Epidermal melanocyte (primary cell): ENCODE measurements at regions not wholly inside any gene's neighbourhood (a gene's known extent, or its start where the extent isn't known, plus 50 kb on each side); places are given as distances from the start of the nearest gene placed in this dataset.
"Not testable (repeated sequence)": the region's sequence is repeated elsewhere in the genome, so short reads cannot be mapped to it uniquely, and the experiment has no call there.

Experiments used
- DNase-seq: peaks from one replicate; pipeline ENCODE4 v3.0.0; 2011; ENCODE audit warnings: low spot score; ENCODE audit not compliant: insufficient read length

DNA sequence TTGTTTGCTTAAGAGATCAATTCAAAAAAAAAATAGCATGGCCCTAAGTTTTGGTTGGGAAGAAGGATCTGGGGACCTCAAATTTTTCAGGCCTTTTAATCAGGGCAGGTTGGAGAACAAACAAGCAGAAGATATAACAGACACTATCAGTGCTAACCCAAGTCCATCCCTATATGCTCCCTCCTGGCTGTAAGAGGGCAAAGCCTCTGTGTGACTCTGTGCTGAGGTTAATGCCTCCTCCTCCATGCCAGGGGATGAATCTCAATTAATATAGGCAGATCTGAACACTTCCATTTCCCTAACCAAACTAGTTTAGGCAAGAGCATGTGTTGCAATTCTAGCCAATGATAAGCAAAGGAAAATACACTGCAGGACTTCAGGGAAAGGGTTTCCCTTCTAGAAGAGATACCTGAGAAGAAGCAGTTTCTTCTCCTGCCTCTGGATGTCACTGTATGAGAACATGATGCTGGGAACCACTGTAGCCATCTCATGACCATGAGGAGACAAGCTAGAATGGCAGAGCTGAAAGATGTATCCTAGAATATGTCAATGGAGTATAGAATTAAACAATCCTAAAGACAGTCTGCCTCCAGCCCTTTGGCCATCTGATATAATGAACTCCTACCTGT lies 76.0 kb downstream of the CHD9NB start:
- DNase-seq, result no peak

DNA sequence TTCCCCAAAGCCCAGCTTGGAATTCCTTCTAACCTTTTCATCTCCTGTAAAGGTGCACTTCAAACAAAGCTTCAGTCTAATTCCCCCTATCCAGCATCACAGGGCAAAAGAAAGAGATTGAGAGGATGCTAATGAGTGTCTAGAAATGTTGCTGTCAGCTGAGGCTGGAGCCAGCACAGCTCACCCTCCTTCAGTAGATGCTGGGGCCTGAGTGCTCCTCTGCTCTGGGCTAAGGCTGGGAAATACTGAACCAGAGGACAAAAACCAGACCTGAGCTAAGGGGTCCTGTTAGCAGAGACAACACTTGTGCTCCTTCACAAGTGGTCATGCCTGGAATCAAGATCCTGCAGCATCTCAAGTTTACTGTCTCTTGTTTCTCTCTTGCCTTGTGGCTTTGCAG lies 85.0 kb downstream of the CHD9NB start:
- DNase-seq, result no peak

DNA sequence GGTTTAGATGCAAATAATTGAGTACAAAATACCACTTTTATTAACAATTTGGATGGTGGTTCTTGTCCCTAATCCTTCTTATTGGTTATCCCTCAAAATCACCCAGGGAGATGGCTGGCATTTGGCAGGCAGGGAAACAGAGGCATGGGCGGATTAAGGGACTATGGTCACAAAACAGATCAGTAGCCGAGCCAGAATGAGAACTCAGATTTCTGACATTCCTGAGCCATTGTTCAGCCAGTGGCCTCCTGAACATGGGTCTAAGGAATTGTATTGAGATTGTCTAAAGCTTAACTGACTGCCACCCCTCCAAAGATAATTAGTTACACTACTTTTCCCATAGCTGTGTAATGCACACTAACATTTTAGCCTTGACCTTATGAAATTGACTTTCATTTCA lies 88.4 kb downstream of the CHD9NB start:
- DNase-seq, result no peak

DNA sequence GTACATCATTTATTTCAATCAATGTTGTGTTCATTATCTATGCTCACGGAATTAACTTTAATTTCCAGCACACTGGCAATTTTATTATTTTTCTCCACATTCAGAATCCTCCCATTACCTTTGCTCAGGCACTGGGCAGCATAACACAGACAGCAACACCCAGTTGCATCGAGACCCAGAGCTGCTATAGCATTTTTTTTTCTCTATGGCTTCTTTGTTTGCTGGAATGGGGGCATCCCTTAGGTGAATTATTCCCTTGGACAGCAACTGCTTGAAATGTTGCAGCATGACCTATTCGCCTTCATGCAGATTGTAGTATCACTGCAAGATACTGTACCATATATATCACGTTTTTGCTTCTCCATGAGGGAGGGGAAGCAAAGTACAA lies 88.8 kb downstream of the CHD9NB start:
- DNase-seq, result no peak

DNA sequence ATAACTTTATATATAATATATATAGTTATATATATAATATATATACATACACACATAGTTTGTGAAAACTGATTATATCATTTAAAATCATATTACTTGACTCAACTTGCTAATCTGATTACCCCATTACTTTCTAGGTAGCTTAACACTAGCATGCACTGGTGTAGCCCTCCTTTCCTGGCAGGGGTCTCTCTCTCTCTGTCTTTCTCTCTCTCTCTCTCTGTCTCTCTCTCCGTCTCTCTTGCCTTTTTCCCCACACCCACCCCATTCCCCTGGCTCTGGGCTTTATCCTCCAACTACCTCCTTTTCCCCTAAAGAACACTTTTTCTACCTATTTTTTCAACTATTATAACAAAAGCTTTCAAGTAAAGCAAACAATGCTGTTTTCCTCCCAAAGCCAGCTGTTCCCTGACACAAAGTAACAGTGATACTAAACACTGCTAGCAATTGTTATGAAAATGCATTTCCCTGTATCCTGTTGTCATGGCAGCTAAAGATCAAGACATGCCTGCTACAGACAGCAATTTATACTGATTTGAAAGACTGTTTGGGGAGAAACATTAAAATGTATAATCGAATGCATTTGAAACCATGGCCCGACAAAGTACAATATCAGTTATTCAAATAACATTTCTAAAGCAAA lies 89.4 kb downstream of the CHD9NB start:
- DNase-seq, result no peak

DNA sequence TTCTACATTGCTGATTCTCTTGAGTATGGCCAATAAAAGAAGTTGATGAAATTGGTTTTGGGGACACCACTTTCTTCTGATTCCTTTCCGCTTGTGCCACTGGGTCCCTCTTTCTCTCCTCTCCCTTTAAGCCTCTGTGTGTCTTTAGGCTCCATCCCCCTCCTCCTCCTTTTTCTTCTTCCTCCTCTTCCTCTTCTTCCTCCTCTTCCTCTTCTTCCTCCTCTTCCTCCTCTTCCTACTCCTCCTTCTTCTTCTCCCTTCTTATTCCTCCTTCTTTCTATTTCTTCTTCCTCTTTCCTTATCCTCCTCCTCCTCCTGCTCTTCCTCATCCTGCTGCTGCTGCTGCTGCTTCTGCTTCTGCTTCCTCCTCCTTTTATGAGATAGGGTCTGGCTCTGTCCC lies 93.7 kb downstream of the CHD9NB start:
- DNase-seq, result no peak

DNA sequence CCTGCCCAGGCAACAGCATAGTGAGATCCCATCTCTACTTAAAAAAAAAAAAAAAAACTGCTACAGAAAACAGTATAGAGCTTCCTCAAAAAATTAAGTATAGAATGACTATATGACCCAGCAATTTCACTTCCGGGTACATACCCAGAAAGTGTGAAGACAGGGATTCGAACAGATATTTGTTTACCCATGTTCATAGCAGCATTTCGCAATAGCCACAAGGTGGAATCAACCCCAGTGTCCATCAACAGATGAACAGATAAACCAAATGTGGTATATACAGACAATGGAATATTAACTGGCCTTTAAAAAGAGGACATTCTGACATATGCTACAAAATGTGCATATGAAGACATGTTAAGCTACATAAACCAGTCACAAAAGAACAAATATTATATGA lies 95.5 kb downstream of the CHD9NB start:
- no peak for DNase-seq

DNA sequence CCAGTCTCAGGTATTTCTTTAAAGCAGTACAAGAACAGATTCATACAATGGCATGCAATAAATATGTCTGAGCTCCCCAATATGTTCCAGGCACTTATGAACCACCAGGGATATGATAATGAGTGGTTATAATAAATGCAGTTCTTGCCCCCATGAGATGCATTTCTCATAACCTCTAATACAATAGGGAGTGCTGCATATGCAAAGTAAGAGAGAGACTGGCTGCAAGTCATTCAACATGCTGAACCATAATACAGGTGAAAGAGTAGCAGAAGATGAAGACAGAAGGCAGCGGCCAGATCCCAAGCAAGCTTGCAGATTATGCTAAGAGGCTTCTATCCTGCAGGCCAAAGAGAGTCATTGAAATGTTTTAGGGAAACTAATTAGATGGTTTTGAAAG lies 96.7 kb downstream of the CHD9NB start:
- DNase-seq, result no peak

DNA sequence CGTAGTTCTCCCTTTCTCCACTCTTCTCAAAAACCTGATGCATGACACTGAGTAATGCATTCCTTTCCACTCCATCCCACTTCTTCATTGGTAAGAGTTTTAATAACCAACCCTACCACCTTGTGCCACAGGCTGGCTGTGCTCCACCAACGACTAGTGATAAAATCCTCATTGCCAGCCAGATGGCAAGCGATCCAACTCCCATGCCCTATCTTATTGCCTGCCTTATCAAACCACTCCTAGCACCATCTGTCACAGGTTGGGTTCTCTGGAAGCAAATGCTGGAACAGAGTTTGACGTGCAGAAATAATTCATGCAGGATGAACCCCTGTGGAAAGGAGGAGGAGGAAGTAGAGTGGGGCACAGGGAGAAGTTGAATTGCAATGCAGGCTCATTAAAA lies 99.5 kb downstream of the CHD9NB start:
- DNase-seq, result no peak

DNA sequence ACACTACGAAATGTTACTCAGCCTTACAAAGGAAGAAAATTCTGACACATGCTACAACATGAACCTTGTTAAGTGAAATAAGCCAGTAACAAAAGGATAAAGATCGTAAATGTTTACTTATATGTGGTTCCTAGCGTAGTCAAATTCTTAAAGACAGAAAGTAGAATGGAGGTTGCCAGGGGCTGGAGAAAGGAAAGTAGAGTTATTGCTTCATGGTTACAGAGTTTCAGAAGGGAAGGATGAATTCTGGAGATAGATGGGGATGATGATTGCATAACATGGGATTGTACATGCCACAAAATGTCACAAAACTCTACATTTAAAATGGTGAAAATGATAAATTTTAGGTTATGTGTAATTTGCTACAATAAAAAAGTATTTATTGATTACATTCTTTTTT lies 103.8 kb downstream of the CHD9NB start:
- DNase-seq, result no peak

DNA sequence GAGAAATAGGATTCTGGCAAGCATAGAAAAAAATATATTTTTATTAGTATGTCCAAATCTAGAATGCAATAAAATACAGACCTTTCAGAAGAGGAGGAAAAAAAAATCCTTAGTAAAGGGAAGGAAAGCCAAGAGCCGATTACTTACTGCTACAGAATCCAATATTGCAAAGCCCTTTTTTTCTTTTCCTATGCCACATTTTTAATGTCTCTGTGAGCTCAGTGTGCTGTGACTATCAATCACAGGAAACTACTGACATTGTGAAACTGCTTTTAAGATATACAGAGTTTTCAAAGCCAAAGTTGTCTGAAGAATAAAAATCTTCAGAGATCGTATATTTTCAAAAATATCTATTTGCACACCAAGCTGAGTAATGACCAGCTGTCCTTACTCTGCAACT lies 120.4 kb downstream of the CHD9NB start:
- no peak for DNase-seq

DNA sequence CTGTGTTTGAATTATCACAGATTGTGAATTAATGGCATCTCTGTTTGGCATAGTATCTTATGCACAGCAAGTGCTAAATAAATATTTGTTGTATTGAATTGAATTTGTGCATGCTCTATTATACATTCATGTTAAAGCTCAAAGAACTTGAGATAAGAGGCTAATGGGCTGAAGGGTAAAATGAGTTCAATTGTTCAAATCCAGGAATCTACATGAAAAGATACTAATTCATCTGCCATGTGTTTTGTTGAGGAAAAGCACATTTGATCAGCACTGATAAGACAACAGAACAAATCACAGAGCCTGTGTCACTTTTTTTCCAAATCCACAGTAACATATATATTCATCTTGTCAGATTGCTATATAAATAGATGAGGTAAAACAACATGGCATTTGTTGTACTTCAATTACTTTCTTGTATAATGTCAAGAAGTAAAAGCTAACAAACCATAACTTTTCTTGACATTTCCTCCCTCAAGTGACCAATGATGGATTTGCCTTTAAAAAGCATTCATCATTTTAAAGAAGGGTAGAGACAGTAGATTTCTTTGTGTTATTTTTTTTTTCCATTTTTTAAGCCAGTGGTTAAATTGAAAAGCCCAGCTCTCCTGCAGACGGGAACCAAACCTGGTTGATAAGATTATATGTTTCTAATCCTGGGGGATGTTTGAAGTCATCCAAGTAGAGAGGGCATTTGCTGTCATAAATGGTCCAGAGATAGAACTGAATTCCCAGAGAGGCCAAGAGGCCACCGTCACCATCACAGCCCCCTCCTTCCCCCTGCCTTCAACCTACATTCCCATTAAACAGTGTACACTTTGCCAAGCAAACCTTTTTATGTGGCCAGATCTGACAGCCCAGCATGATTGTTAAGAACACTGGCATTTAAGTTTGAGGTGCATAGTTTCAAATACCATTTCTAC lies 123.0 kb downstream of the CHD9NB start:
- DNase-seq, result no peak

DNA sequence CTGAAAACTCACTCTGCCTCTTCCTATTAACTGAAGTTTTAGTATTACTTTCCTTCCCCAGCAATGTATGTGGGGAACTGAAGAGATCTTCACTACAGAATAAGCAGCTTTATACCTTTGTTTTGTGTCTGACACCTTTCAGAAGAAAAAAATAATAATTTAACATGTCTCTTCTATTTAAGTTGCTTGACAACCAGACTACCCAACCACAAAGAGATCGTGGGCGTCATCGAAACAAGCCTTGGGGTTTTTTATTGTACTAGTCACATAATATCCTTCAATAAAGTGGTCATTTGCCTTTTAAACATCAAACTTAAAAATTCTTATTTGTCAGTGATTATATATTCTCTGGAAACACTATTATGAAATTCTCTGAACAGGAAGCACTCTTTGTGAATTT lies 123.7 kb downstream of the CHD9NB start:
- no peak for DNase-seq

DNA sequence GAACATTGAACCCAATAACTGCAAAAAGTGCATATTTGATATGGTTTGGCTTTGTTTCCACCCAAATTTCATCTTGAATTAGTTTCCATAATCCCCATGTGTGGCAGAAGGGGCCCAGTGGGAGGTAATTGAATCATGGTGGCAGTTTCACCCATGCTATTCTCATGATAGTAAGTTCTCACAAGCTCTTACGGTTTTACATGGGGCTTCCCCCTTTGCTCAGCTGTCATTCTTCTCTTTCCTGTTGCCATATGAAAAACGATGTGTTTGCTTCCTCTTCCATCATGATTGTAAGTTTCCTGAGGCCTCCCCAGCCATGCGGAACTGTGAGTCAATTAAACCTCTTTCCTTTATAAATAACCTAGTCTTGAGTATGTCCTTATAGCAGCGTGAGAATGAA lies 127.6 kb downstream of the CHD9NB start:
- no peak for DNase-seq

DNA sequence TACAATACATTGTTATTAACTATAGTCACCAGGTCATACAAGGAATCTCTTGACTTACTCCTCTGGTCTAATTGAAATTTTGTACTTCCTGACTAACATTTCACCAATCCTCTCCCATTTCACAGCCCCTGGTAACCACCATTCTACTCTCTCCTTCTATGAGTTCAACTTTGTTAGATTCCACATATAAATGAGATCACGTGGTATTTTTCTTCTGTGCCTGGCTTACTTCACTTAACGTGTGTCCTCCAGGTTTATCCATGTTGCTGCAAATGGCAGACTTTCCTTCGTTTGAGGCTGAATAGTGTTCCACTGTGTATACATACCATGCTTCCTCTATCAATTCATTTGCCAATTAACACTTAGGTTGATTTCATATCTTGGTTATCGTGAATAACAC lies 128.5 kb downstream of the CHD9NB start:
- DNase-seq, result no peak

DNA sequence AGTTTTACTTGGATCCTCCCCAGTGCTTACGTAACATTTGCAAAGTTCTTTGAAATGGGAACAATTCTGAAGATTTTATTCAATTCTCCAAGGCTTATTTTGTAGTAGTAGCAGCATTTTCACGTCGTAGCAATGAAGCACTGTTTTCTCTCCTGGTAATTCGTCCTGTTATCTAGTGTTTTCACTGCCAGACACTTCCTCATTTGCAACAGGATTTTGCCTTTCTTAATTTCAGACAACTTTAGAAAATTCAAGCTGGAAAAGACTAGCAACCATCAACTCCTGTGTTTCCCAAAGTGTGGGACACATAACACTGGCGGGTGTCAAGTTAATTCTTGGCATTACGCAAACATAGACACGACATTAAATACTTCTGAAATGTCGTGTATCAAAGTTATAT lies 131.6 kb downstream of the CHD9NB start:
- no peak for DNase-seq

DNA sequence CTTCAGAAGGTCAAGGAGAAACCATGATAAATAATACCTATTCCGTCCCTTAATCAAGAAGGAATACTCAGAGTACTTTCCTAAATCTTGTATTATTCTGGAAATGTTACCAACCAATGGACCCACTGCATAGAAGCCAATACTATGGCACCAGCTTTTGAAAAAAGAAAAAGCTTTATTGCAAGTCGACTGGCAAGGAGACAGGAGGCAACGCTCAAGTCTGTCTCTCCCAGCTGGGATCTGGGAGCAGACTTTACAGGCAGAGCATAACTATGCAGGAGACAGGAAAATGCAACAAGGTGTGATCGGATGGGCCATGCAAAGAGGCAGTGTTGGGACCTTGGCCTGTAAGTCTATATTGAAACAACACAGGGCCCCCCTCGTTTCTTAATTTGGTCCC lies 132.4 kb downstream of the CHD9NB start:
- DNase-seq, result no peak

DNA sequence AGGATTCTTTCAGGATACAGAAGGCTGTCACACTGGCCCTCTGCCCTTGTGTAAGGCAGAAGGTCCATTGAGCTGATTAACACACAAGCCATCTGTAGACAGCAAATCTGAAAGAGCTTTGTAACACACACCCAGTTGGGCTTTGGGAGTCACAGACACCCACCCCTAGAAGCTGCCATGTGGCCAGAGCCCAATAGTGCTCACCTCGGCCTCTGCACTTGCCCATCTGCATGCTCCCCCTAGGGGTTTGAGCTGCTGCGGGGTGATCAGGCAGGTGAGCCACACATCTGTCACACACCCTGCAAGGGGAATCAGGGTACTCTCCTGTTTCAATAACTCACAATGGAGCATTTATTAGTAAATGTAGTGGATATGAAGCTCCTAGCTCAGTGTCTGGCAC lies 138.3 kb downstream of the CHD9NB start:
- DNase-seq, result no peak

DNA sequence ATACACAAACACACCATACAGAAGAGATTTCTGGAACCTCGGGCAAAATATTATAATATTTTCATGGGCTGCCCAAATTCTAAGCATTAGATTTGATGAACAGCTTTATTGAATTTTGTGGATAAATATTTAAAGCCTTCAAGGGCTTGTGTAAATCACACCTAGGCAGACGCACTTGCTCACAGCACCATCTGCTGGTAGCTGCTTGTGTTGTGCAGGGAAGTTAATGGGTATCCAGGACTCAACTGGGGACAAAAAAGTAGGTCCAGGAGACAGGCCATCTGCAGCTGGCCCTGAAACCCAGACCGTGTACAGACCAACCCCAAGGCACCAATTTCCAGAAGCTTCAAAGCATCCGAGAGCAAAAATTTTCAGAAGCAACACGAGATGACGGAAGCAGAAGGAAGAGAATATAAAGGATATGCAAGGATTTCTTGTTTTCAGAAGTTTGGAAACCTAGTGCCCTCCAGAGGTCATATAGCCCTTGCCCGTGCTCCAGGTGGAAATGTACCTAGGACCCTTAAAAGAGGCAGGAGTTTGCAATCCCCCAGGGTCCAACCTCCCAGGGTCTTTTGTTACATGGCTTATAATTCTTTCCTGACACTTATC lies 140.0 kb downstream of the CHD9NB start:
- peak; percentile 42 for DNase-seq

DNA sequence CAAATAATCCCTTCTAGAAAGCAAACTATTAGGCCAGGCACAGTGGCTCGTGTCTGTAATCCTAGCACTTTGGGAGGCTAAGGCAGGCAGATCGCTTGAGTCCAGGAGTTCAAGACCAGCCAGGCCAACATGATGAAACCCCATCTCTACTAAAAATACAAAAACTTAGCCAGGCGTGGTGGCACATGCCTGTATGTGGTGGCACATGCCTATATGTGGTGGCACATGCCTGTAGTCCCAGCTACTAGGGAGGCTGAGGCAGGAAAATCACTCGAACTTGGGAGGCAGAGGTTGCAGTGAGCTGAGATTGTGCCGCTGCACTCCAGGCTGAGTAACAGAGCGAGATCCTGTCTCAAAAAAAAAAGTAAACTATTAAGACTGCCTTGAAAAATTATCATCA lies 144.6 kb downstream of the CHD9NB start:
- DNase-seq, result not testable (repeated sequence)

DNA sequence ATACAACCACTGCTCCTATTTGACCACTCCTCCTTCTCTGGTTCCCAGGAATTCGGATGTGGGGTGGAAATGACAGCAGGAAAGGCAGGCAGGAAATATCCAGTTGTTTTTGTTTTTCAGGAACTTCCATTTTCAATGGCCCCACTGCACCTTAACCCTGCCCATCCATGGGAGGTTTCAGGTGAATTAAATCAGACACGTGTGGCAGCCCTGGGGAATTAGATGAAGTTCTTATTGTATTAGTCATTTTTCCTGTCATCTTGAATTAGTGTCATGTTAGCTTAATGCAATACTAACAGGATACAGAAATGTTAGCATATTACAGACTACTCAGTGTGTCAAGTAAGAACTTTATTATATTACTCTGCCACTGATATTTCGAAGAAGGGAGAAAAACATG lies 146.4 kb downstream of the CHD9NB start:
- DNase-seq, result no peak

DNA sequence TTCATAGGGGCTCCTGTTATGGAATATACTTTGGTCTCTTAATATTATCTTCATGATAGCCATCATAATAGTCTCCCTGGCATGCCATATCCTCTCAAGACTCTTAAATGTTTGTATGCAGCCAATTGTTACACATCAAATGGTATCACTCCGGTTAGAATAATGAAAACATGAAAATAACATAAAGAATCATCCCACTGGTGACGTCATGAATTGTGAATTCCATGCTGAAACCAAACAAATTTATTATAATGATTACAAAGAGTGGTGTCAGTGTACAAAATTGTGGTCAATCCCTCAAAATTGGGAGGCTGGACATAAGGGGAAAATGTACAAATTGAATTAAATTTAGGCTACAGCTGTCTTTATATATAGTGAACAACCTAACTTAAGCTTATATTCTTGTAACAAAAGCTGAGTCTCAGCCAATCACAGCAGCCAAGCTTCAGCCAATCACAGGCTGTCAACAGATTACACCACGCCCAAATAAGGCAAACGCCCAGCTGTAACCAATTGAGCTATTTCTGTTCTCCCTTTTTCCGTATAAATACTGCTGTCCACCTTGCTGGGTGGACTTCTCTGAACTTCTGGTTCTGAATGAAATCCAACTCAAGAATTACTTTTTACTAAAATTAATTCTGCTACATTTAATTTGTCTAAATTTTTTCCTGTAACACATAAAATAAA lies 156.1 kb downstream of the CHD9NB start:
- DNase-seq, result no peak
